ENCODE measurements at regions not wholly inside any gene's neighbourhood (a gene's known extent, or its start where the extent isn't known, plus 50 kb on each side); places are given as distances from the start of the nearest gene placed in this dataset.

DNA sequence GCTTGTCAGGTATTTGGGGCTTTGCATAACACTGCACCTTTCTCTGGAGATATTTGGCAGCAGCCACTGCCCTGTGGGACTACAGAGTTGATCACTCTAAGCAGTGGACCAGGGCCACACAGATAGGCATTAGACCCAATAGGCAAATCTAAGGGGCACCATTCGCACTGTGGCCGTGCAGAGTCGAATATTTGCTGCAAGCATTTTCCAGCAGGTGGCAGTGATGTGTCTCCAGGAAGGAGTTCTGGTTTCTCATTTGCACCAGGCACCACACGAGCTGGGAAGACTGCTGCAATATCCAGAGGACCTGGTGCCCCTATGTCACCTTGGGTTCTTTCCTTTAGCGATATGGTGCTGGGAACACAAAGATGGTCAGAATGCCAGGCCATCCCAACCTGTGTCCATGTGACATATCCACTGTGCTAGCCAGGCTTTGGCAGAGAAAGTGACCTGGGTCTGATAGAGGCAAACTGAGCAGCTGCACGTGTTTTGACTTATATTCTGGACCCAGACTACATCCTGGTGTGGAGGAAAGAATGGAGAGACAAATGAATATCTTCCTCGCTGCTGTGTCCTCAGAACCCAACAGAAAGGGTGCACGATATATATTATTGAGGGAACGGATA, 318.7 kb downstream of the BUD13 start:
- no peaks in the 10 kb centered on the region for H3K27me3 ChIP-seq
- H3K4me3 ChIP-seq: no peak overlapping the region
- ATAC-seq (no peak), DNase-seq (peak; percentile 27 to 59 (median 45))
- H3K9me3 ChIP-seq: no peaks in the 10 kb centered on the region
- H3K36me3 ChIP-seq (replicated peaks in 1 of 2; ENCODE audit: insufficient read depth in 1 of 2, low read depth in 2 of 2): no peaks in the 10 kb centered on the region
- intact Hi-C loops (cut with DNase I): no loop called here
- peak in 6 of 7 experiments; percentile 34 to 53 (median 44) for TF ChIP-seq CTCF (IDR thresholded peaks at IDR 0.05)
- TF ChIP-seq POLR2A (IDR thresholded peaks at IDR 0.05): no peak
- WGBS, 2 donors: 35 to 46% methylated on average over 9 of the region's 9 CpGs
- H3K27ac ChIP-seq: no peak overlapping the region
- no peaks in the 10 kb centered on the region for H3K4me1 ChIP-seq

- WGBS, 2 donors: 67 to 90% methylated on average over 2 to 3 of the region's 3 CpGs
- Histone ChIP-seq H3K27ac (no peak overlapping the region), H3K9me3 (no peaks in the 10 kb centered on the region), H3K27me3 (no peaks in the 10 kb centered on the region), H3K36me3 (replicated peaks in 1 of 2; ENCODE audit: insufficient read depth in 1 of 2, low read depth in 2 of 2) (no peaks in the 10 kb centered on the region), H3K4me3 (no peak overlapping the region), H3K4me1 (no peaks in the 10 kb centered on the region)
- no peak for DNase-seq
- ATAC-seq: no peak
- TF ChIP-seq CTCF (IDR thresholded peaks at IDR 0.05): no peak
- no peak for TF ChIP-seq POLR2A (IDR thresholded peaks at IDR 0.05)
- intact Hi-C loops (cut with DNase I): no loop called here
Measured at GRCh38 chr11:116452461-116452860, 320.3 kb downstream of the BUD13 start.

DNA sequence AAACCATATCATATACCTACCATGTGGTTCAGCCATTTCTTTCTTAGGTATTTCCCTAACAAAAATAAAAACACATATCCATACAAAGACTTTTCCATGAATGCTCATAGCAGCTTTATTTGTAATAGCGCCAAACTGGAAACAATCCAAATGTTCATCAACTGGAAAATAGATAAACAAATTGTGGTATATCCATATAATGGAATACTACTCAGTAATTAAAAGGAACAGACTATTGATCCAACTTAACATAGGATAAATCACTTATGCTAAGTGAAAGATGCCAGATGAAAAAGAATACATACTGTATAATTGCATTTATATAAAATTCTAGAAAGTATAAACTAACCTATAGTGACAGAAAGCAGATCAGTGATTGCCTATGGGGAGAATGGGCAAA, 323.3 kb downstream of the BUD13 start:
- no peak for ATAC-seq
- 66 to 69% methylated on average over 1 of the region's 1 CpG for WGBS, 2 donors
- no peak overlapping the region for H3K4me3 ChIP-seq
- H3K36me3 ChIP-seq (replicated peaks in 1 of 2; ENCODE audit: insufficient read depth in 1 of 2, low read depth in 2 of 2): no peaks in the 10 kb centered on the region
- no peak overlapping the region for H3K27ac ChIP-seq
- intact Hi-C loops (cut with DNase I): no loop called here
- H3K27me3 ChIP-seq: no peaks in the 10 kb centered on the region
- H3K4me1 ChIP-seq: no peaks in the 10 kb centered on the region
- no peaks in the 10 kb centered on the region for H3K9me3 ChIP-seq
- DNase-seq: no peak
- TF ChIP-seq CTCF (IDR thresholded peaks at IDR 0.05) (no peak), POLR2A (IDR thresholded peaks at IDR 0.05) (no peak)

DNA sequence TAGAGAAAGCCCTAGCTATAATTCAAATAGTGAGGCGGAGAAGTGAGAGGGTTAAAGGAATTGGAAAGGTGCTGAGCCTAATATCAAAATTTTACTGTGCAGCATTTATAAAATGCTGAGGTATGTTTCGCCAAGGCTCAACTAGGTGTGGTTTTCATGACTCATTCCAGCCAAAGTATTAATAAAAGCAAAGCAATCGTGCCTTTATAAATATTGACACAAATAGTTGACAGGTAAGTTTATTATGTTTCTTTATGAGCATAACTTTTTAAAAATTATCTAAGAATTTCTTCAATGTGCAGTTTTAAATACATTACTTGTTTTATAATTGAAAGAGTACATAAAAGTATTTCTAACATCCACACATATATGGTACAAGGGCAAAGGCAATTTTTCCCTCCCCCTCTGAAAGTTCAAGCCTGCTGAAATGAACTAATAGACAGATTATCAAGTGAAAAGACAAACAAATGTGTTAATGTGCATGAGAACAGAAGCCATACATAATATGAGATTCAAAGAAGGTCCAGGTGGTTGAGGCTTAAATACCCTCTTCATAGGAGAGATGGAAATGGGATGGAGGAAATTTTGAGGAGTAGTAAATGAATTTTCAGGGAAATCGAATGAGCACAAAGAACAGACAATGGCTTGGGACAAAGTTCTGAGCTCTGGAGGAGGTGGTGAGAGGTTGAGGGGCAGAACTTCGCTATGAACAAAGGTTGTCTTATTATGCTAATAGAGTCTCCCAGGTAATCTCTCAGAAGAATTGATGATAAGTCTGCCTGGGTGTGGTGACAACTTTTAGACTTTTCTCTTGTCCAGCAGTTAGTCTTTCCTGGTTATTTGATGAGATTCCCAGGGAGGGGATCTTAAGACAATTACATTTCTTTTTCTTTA, 326.5 kb downstream of the BUD13 start:
- Histone ChIP-seq H3K36me3 (replicated peaks in 1 of 2; ENCODE audit: insufficient read depth in 1 of 2, low read depth in 2 of 2) (no peaks in the 10 kb centered on the region), H3K27ac (no peak overlapping the region), H3K4me1 (no peaks in the 10 kb centered on the region), H3K4me3 (no peak overlapping the region), H3K27me3 (no peaks in the 10 kb centered on the region), H3K9me3 (peaks cover 0 to 4% (median 0%) of the 10 kb centered on the region in 3 donors)
- no peak for DNase-seq
- 38 to 46% methylated on average over 5 of the region's 5 CpGs for WGBS, 2 donors
- no peak for ATAC-seq
- intact Hi-C loops (cut with DNase I): no loop called here
- TF ChIP-seq POLR2A (IDR thresholded peaks at IDR 0.05) (no peak), CTCF (IDR thresholded peaks at IDR 0.05) (no peak)
